GM12891 (cell line): ENCODE measurements at regions not wholly inside any gene's neighbourhood (a gene's known extent, or its start where the extent isn't known, plus 50 kb on each side); places are given as distances from the start of the nearest gene placed in this dataset.

ENCODE experiments used
- POLR2A ChIP-seq: IDR thresholded peaks from 2 replicates; pipeline ENCODE4 v1.6.1; 2011; ENCODE audit warnings: low read depth, low read length, control low read depth
- TAF1 ChIP-seq: IDR thresholded peaks from 2 replicates; pipeline ENCODE4 v1.6.1; 2011; ENCODE audit warnings: low read depth, low read length, control low read depth

- TF ChIP-seq POLR2A (no peak), TAF1 (no peak)
Measured at GRCh38 chr3:65202395-65202794, 514.6 kb upstream of the ADAMTS9 start.
